ENCODE measurements at regions not wholly inside any gene's neighbourhood (a gene's known extent, or its start where the extent isn't known, plus 50 kb on each side); places are given as distances from the start of the nearest gene placed in this dataset.

- TF ChIP-seq CTCF (conservative IDR thresholded peaks at IDR 0.05; ENCODE audit: low read depth, low read length): no peak
- no peak for TF ChIP-seq EZH2 (IDR thresholded peaks at IDR 0.05; ENCODE audit: borderline replicate concordance, low read depth, low read length, poor library complexity, severe bottlenecking)
Measured at GRCh38 chr21:31396399-31396798, 52.3 kb upstream of the TIAM1 start.
